ENCODE measurements at regions not wholly inside any gene's neighbourhood (a gene's known extent, or its start where the extent isn't known, plus 50 kb on each side); places are given as distances from the start of the nearest gene placed in this dataset.

- TF ChIP-seq CTCF (IDR thresholded peaks at IDR 0.05; ENCODE audit: low read depth, low read length) = no peak
- no peak for TF ChIP-seq MYC (IDR thresholded peaks at IDR 0.05; ENCODE audit: low read depth, low read length)
- TF ChIP-seq MAX (IDR thresholded peaks at IDR 0.05; ENCODE audit: low read depth, low read length) = no peak
- no peak for TF ChIP-seq POLR2A (IDR thresholded peaks at IDR 0.05; ENCODE audit: extremely low read depth, insufficient read length)
- no peak for DNase-seq (ENCODE audit: low read depth)
- H3K4me3 ChIP-seq (ENCODE audit: low read depth, low read length) = no peak overlapping the region
These were observed 71.7 kb upstream of the TLR3 start for GRCh38 chr4:185997296-185997695.

DNA sequence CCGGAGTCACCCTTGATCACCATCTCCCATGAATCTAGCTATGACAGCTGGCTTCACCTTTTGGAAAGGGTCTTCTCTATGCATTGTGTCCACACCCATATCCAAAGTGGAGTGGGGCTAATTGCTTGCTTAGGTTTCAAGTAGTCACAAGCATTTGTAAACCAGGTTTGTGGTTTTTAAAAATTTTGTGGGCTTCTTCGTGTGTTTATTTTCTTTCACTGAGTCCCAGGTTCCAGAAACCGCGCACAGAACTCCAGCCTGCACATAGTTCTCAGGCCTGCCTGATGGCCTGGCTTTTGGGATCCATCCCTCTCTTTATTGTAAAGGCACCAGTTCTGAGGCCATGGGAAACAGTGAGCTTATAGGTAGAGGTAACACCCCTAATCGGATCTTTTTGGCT lies 70.2 kb upstream of the TLR3 start:
- no peak overlapping the region for H3K4me3 ChIP-seq (ENCODE audit: low read depth, low read length)
- no peak for DNase-seq (ENCODE audit: low read depth)
- TF ChIP-seq MYC (IDR thresholded peaks at IDR 0.05; ENCODE audit: low read depth, low read length) = no peak
- TF ChIP-seq CTCF (IDR thresholded peaks at IDR 0.05; ENCODE audit: low read depth, low read length) = no peak
- TF ChIP-seq MAX (IDR thresholded peaks at IDR 0.05; ENCODE audit: low read depth, low read length) = no peak
- TF ChIP-seq POLR2A (IDR thresholded peaks at IDR 0.05; ENCODE audit: extremely low read depth, insufficient read length) = no peak

DNA sequence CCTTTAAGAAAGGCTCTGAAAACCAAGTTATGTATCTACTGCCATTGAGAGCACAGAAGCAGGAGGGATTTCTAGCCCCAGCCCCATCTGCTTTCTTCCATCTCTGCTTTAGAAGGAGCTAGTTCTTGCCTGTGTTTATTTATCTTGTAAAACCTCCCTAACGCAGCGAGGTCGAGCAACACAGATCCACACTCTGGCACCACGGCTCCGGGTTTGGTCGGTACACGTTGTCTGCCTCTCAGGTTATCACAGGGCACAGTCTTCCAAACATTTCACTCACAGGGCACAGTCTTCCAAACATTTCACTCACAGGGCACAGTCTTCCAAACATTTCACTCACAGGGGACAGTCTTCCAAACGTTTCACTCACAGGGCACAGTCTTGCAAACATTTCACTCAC lies 69.7 kb upstream of the TLR3 start:
- no peak for DNase-seq (ENCODE audit: low read depth)
- H3K4me3 ChIP-seq (ENCODE audit: low read depth, low read length) = no peak overlapping the region
- TF ChIP-seq MAX (IDR thresholded peaks at IDR 0.05; ENCODE audit: low read depth, low read length) = no peak

GRCh38 chr4:186002853-186003252 lies 66.1 kb upstream of the TLR3 start:
- no peak for DNase-seq (ENCODE audit: low read depth)
- H3K4me3 ChIP-seq (ENCODE audit: low read depth, low read length) = no peak overlapping the region
- TF ChIP-seq CTCF (IDR thresholded peaks at IDR 0.05; ENCODE audit: low read depth, low read length) = no peak
- TF ChIP-seq POLR2A (IDR thresholded peaks at IDR 0.05; ENCODE audit: extremely low read depth, insufficient read length) = no peak
- no peak for TF ChIP-seq MYC (IDR thresholded peaks at IDR 0.05; ENCODE audit: low read depth, low read length)
- no peak for TF ChIP-seq MAX (IDR thresholded peaks at IDR 0.05; ENCODE audit: low read depth, low read length)

GRCh38 chr4:186003746-186004145 lies 65.2 kb upstream of the TLR3 start:
- H3K4me3 ChIP-seq (ENCODE audit: low read depth, low read length) = no peak overlapping the region
- TF ChIP-seq POLR2A (IDR thresholded peaks at IDR 0.05; ENCODE audit: extremely low read depth, insufficient read length) (no peak), MAX (IDR thresholded peaks at IDR 0.05; ENCODE audit: low read depth, low read length) (no peak), MYC (IDR thresholded peaks at IDR 0.05; ENCODE audit: low read depth, low read length) (no peak), CTCF (IDR thresholded peaks at IDR 0.05; ENCODE audit: low read depth, low read length) (no peak)
- DNase-seq (ENCODE audit: low read depth) = no peak

GRCh38 chr4:186008057-186008456 lies 60.9 kb upstream of the TLR3 start:
- TF ChIP-seq MAX (IDR thresholded peaks at IDR 0.05; ENCODE audit: low read depth, low read length) = no peak
- DNase-seq (ENCODE audit: low read depth) = no peak
- H3K4me3 ChIP-seq (ENCODE audit: low read depth, low read length) = no peak overlapping the region

GRCh38 chr4:186009976-186010375 lies 59.0 kb upstream of the TLR3 start:
- TF ChIP-seq POLR2A (IDR thresholded peaks at IDR 0.05; ENCODE audit: extremely low read depth, insufficient read length) (no peak), MAX (IDR thresholded peaks at IDR 0.05; ENCODE audit: low read depth, low read length) (no peak), CTCF (IDR thresholded peaks at IDR 0.05; ENCODE audit: low read depth, low read length) (no peak), MYC (IDR thresholded peaks at IDR 0.05; ENCODE audit: low read depth, low read length) (no peak)
- no peak overlapping the region for H3K4me3 ChIP-seq (ENCODE audit: low read depth, low read length)
- DNase-seq (ENCODE audit: low read depth) = no peak

Data from NB4 (cell line).